ENCODE measurements at regions not wholly inside any gene's neighbourhood (a gene's known extent, or its start where the extent isn't known, plus 50 kb on each side); places are given as distances from the start of the nearest gene placed in this dataset.

GRCh38 chr4:94115687-94116086, 92.0 kb upstream of the SMARCAD1 start:
- TF ChIP-seq, protein P1, sequence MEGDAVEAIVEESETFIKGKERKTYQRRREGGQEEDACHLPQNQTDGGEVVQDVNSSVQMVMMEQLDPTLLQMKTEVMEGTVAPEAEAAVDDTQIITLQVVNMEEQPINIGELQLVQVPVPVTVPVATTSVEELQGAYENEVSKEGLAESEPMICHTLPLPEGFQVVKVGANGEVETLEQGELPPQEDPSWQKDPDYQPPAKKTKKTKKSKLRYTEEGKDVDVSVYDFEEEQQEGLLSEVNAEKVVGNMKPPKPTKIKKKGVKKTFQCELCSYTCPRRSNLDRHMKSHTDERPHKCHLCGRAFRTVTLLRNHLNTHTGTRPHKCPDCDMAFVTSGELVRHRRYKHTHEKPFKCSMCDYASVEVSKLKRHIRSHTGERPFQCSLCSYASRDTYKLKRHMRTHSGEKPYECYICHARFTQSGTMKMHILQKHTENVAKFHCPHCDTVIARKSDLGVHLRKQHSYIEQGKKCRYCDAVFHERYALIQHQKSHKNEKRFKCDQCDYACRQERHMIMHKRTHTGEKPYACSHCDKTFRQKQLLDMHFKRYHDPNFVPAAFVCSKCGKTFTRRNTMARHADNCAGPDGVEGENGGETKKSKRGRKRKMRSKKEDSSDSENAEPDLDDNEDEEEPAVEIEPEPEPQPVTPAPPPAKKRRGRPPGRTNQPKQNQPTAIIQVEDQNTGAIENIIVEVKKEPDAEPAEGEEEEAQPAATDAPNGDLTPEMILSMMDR (IDR thresholded peaks at IDR 0.05; ENCODE audit: insufficient read depth, low read depth, low read length, missing control alignments): no peak
- DNase-seq (ENCODE audit: low read depth): no peak
- no peak overlapping the region for H3K4me3 ChIP-seq (ENCODE audit: low read depth, low read length)

DNA sequence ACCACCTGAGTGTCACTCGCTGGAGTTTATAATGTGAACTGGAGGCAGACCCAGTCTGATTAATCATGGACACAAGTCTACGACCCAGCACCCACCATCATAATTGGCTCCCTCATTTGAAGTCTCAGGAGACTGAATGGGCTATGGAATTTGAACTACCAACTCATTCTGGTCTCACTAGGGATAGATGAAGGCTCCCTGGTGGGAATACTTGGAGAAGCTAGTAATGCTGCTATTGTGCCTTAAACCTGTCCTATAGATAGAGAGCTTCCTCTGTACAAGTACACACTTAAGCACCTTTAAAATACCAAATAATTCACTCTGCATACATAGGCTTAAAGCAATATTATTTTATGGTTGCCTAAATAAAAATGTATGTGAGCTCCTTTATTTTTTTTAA, 90.8 kb upstream of the SMARCAD1 start:
- no peak overlapping the region for H3K4me3 ChIP-seq (ENCODE audit: low read depth, low read length)
- DNase-seq (ENCODE audit: low read depth): no peak
- TF ChIP-seq, protein P1 (IDR thresholded peaks at IDR 0.05; ENCODE audit: insufficient read depth, low read depth, low read length, missing control alignments): no peak

- no peak overlapping the region for H3K4me3 ChIP-seq (ENCODE audit: low read depth, low read length)
- TF ChIP-seq, protein P1 (IDR thresholded peaks at IDR 0.05; ENCODE audit: insufficient read depth, low read depth, low read length, missing control alignments): no peak
- no peak for DNase-seq (ENCODE audit: low read depth)
Measured at GRCh38 chr4:94126669-94127068, 81.0 kb upstream of the SMARCAD1 start.

- DNase-seq (ENCODE audit: low read depth): peak; percentile 43
- H3K4me3 ChIP-seq (ENCODE audit: low read depth, low read length): no peak overlapping the region
- TF ChIP-seq, protein P1 (IDR thresholded peaks at IDR 0.05; ENCODE audit: insufficient read depth, low read depth, low read length, missing control alignments): peak; percentile 43
Measured at GRCh38 chr4:94127707-94128328, 79.8 kb upstream of the SMARCAD1 start.

- TF ChIP-seq, protein P1 (IDR thresholded peaks at IDR 0.05; ENCODE audit: insufficient read depth, low read depth, low read length, missing control alignments): no peak
- DNase-seq (ENCODE audit: low read depth): no peak
- H3K4me3 ChIP-seq (ENCODE audit: low read depth, low read length): no peak overlapping the region
Measured at GRCh38 chr4:94131212-94131611, 76.5 kb upstream of the SMARCAD1 start.

GRCh38 chr4:94135701-94136100, 72.0 kb upstream of the SMARCAD1 start:
- TF ChIP-seq, protein P1 (IDR thresholded peaks at IDR 0.05; ENCODE audit: insufficient read depth, low read depth, low read length, missing control alignments): no peak
- DNase-seq (ENCODE audit: low read depth): no peak
- H3K4me3 ChIP-seq (ENCODE audit: low read depth, low read length): no peak overlapping the region

Measured in GM12865 (cell line).